Thyroid gland (tissue), 4 donors: ENCODE measurements at regions not wholly inside any gene's neighbourhood (a gene's known extent, or its start where the extent isn't known, plus 50 kb on each side); places are given as distances from the start of the nearest gene placed in this dataset.

Experiments
- CTCF ChIP-seq, 6 experiments: fragments of 200-600 bp in 3 of 6; fragments of 450-650 bp in 3 of 6; sonication (generic) in 3 of 6; IDR thresholded peaks; one replicate each; pipeline ENCODE4 v1.5.1; 2016 to 2019; ENCODE audit warnings: antibody characterized with exemption in 6 of 6, mild to moderate bottlenecking in 2 of 6, inconsistent platforms in 1 of 6, moderate library complexity in 1 of 6
- POLR2A ChIP-seq, 2 donors: fragments of 450-650 bp; IDR thresholded peaks; one replicate each; pipeline ENCODE4 v1.6.1; 2017; ENCODE audit warnings: antibody characterized with exemption in 2 of 2, mild to moderate bottlenecking in 2 of 2, moderate library complexity in 1 of 2

DNA sequence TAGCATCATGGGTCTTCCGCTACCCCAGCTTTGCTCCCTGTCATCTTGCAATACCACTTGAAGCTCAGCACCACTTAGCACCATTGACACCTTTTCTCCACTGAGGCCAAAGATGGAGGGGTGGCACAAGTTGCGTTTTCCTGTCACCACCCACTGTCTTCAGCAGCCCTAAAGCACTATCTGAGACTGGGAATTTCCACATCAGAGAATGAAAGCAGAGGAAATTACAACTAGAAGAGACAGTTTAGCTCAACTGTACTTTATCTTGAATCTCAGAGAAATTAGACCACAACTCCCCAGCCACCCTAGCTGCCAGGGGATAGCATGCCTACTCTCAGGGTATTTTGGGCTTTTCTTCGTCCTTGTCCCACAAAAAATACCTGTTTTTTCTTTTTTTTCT is 111.0 kb downstream of the DDIT4L start:
- TF ChIP-seq CTCF (IDR thresholded peaks at IDR 0.05): no peak
- TF ChIP-seq POLR2A (IDR thresholded peaks at IDR 0.05): no peak
